Omental fat pad (tissue), 3 donors: ENCODE measurements at regions not wholly inside any gene's neighbourhood (a gene's known extent, or its start where the extent isn't known, plus 50 kb on each side); places are given as distances from the start of the nearest gene placed in this dataset.

ENCODE experiments used
- ATAC-seq: fragments of 150-250 bp; one replicate; pipeline ENCODE4 v1.9.1; 2016; ENCODE audit warnings: mild to moderate bottlenecking, moderate library complexity; ENCODE audit not compliant: low FRiP score
- DNase-seq: peaks from one replicate; pipeline ENCODE4 v3.0.0-alpha.2; 2019; ENCODE audit warnings: low spot score
- CTCF ChIP-seq, 3 donors: fragments of 450-650 bp; IDR thresholded peaks; one replicate each; pipeline ENCODE4 v1.5.1; 2016 to 2017; ENCODE audit warnings: antibody characterized with exemption in 3 of 3, mild to moderate bottlenecking in 3 of 3, moderate library complexity in 2 of 3

DNA sequence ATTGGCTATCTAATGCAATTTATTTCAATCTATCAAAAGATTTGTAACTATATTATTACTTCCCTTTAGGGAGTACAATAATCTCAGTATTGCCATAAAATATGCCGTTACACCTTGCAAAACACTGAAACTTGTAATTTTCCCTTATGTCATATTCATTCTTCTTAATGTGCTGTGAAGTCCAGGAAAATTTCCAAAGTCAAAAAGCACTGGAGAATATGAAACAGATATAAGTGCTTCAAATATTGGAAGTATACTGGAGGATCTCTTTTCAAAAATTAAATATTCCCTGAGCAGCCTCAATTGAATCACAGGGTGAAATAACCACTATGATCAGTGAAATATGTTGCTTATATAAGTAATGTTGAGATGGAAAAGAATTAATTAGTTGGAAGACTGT, 356.0 kb downstream of the PPP1R3A start:
- TF ChIP-seq CTCF (IDR thresholded peaks at IDR 0.05), result no peak
- ATAC-seq (no peak), DNase-seq (no peak)

DNA sequence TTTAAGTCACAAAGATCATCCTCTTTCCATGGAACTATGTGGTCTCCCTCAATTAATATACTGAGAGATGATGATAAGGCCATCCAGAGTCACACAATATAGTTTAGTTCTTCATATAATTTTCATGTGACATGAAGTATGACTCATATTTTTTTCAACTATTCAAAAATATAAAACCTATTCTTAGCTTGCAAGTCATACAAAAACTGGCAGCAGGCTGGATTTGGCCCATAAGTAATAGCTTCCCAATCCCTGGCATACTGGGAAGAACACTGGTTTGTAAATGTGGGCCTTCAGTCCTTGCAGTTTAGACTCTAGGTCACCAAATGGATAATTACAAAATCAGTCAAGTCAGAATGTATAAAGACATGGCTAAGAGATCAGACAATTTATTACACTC, 356.6 kb downstream of the PPP1R3A start:
- ATAC-seq (no peak), DNase-seq (no peak)
- TF ChIP-seq CTCF (IDR thresholded peaks at IDR 0.05), result no peak

DNA sequence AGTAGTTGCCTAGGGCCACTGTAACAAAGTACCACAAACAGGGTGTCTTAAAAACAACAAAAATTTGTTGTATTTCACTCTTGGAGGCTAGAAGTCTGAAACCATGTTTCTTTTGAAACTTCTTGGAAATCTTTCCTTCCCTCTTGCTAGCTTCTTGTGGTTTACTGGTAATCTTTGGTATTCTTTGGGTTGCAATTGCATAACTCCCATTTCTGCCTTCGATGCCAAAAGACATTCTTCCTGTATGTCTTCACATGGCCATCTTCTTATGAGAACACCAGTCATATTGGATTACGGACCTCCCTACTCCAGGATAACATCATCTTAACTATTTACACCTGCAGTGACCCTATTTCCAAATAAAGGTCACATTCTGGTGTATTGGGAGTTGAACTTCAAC, 357.4 kb downstream of the PPP1R3A start:
- no peak for ATAC-seq
- TF ChIP-seq CTCF (IDR thresholded peaks at IDR 0.05), result no peak
- no peak for DNase-seq

- DNase-seq (no peak), ATAC-seq (no peak)
- no peak for TF ChIP-seq CTCF (IDR thresholded peaks at IDR 0.05)
These were observed 367.8 kb downstream of the PPP1R3A start for GRCh38 chr7:113550966-113551365.

DNA sequence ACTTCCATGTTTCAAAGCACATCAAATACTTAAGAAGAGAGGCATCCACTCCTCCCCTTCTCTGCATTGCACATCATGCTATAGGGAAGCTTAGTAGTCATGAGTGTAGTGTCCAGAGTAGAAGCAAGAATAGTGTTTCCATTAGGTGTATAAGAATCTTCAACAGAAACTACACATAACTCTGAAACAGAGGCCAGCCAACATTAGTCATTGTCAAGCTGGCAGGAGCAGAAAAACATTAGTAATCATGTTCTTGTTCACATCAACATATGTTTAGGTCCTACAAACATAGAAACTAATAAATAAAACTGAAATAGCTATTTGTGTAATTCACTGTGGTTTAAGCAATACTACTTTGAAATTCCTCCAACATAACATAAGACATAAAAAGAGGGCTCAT, 370.2 kb downstream of the PPP1R3A start:
- DNase-seq (no peak), ATAC-seq (no peak)
- no peak for TF ChIP-seq CTCF (IDR thresholded peaks at IDR 0.05)

DNA sequence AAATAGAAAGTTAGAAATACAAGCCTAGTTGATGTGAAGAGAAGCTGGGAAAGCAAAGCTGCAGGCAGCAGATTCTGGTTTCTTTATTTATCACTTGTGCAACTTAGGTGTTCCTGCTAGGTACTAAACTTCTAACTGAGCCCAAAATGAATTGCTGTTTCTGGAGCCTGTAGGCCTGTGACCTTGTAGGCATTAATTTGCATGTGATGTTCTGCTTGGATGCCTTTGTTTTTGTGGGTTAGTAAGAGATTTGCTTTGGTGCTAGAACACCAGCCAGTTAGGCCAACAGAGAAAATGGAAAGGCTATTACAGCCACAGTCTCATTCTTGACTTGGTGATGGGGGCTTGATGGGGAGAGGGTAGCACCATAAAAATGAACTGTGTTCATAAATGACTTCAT, 370.7 kb downstream of the PPP1R3A start:
- no peak for TF ChIP-seq CTCF (IDR thresholded peaks at IDR 0.05)
- ATAC-seq (no peak), DNase-seq (no peak)

GRCh38 chr7:113521468-113521867, 397.3 kb downstream of the PPP1R3A start:
- TF ChIP-seq CTCF (IDR thresholded peaks at IDR 0.05), result no peak
- no peak for ATAC-seq
- DNase-seq, result no peak
